HT-29 (cell line): ENCODE measurements at regions not wholly inside any gene's neighbourhood (a gene's known extent, or its start where the extent isn't known, plus 50 kb on each side); places are given as distances from the start of the nearest gene placed in this dataset.
A peak's percentile ranks its signal among the peaks of the same experiment; 100 is the strongest.
"Not testable (repeated sequence)": the region's sequence is repeated elsewhere in the genome, so short reads cannot be mapped to it uniquely, and the experiment has no call there.

Source experiments
- DNase-seq: peaks from one replicate; pipeline ENCODE4 v3.0.0-alpha.2; 2015; ENCODE audit warnings: low spot score

DNA sequence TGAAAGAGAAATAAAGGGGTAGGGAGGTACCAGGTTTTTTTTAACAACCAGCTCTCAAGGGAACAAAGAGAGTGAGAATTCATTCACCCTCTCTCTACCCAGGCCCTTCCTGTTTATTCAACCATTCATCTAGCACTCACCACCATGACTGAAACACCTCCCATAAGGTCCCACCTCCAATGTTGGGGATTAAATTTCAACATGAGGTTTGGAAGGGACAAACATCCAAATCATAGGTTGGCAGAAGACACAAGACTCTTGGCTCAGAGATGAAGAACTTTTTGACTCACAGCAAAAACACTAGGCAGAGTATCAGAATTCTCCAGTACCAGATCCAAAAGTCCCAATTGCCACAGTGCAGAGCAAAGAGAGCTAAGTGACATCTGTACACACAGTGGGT lies 186.3 kb downstream of the EDN1 start:
- DNase-seq: no peak

DNA sequence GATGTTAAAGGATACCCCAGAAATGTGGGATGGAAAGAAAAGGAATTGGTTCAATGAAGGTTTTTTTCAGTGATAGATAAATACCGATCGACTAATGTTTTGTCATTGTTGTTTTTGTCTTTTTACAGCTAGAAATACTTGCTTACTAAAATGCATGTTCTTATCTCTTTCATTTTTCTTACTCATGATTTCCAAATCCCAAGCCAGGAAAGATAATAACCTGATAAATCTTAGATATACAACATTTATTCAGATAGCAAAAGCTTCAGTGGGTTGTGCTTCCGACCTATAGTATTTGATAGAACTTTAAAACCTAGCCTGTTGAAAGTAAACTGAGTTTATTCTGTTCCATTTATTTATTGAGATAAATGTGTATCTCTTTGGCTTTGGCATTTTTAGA lies 187.5 kb downstream of the EDN1 start:
- no peak for DNase-seq

DNA sequence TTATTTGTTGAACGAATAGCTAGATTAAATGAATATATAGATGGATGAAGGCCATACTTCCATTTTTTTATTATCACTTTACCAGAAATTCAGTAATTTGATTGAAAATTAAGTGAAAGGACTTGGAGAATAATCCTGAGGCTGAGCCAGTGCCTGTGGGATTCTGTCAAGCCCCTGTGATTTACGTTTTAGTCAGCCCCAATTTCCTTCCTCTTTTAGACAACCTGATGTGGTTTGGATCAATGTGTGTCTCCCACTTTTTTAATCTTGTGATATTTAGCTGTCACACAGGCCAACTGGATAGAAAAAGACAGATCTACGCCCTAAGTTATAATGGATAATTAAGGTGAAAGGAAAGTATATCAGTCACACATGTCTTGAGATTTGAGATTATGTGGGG lies 188.8 kb downstream of the EDN1 start:
- no peak for DNase-seq

DNA sequence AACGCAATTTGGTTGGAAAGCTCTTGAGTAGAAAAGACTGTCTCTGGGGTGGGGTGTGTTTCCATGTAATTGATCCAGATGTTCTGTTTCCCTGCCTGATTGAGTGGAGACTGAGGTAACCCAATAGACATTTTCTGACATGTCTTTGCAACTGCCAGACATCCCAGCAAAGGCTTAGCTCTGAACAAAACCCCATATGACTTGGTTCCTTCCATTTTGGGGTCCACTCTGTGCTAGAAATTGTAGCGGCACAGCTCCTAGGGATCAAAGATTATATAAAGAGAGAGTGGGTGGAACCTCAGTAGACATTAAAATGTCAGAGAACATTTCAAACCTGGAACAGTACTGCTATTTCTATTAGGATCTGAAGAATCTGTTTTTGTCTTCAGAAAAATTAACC lies 189.3 kb downstream of the EDN1 start:
- no peak for DNase-seq

DNA sequence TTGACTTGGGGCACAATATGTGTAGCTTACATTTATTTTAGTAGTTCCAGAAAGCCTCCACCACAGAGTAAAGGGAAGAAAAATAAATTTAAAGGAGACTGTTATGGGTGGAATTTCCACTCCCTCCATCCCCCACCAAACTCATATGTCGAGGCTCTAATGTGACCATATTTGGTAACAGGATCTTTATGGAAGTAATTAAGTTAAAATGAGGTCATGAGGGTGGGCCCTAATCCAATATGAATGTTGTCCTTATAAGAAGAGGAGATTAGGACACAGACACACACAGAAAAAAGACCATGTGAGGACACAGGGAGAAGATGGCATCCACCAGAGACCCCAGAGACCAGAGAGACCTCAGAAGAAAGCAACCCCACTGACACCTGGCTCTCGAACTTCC lies 189.7 kb downstream of the EDN1 start:
- DNase-seq: no peak

DNA sequence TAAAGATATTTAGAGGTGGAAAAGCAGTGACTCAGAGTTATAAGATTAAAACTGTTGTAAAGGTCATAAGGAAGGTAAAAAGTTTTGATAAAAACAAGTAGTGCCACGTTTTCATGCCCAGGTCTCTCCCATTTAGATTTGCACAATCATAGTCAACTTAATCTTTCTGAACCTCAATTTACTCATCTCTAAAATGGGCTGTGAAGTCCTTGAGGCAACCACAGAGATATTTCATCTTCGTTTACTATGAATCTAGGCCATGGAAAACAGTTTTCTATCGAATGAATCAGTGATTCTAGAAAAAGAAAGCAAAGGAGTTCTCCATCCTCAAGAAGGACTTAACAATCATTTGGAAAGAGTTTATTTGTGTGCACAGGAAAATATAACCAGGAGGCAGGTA lies 190.2 kb downstream of the EDN1 start:
- no peak for DNase-seq

DNA sequence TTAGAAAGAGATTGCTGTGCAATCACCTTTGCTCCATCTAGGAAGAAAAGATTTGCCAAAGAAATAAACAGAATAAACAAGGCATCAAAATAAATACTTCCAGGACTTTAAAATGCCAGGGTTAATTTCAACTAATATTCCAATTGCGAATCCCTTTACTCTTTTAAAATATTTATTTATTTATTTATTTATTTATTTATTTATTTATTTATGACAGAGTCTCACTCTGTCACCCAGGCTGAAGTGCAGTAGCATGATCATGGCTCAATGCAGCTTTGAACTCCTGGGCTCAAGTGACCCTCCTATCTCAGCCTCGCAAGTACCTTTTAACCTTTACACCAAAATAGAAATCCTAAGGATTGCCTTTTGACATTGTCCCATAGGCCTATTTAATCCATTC lies 191.1 kb downstream of the EDN1 start:
- no peak for DNase-seq

DNA sequence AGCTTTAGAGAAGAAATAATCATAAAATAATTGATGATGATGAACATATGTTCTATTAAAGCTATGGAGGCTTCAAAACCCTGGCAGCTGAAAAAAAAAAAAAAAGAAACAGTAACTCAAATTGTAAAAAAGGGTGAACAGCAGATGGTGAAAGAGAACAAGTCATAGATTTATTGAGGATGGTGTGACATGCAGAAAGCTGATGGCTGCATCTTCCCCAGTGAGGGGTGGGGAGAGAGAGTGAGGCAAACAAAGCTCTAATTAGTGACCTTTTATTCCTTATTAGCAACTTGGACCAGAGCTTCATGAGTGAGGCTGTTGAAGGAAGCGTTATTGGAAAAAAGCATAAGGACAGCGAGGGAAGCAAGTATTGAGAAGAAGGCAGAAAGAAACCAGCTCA lies 191.7 kb downstream of the EDN1 start:
- DNase-seq: no peak

DNA sequence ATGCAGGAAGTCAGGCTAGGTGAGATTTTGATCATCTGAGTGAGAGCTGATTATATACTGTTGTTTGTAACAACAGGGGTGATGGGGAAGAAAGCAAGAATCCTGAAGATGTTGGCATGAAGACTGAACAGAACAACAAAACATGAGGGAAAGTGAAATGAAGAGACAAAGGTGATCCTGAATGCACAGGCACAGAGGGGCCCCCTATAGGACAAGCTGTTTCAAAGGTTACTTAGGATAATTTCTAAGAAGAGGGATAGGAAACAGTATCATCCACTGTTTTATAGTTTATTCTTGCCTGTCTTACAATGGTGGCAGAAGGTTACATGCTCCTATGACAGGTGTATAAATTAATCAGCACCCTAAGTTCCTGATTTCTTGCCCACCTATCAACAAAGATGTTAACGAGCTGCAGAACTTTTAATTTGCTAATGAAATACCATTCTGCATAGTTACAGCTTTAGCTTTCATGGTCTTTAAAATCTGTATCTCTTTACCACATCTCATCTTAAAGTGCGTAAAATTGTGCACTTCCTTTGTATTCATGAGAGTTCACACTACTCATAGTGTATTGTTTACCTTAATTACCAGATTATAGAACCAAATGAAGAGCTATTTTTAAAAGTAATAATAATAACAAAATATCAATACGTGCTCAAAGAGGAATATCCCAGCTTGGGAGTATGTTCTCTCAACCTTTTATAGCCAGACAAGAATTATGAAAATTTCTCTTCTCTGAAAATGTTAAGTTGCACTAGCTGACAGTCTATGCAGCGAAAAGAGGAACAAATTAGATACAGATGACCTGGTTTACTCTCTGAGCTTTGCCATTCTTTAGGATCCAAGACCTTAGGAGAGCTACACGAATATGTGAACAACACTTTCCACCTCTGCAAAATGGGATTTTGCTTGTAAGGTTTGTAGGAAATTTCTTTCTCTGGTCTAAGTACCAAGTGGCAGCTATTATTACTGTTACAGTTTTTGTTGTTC lies 192.5 kb downstream of the EDN1 start:
- DNase-seq: peak; percentile 52

DNA sequence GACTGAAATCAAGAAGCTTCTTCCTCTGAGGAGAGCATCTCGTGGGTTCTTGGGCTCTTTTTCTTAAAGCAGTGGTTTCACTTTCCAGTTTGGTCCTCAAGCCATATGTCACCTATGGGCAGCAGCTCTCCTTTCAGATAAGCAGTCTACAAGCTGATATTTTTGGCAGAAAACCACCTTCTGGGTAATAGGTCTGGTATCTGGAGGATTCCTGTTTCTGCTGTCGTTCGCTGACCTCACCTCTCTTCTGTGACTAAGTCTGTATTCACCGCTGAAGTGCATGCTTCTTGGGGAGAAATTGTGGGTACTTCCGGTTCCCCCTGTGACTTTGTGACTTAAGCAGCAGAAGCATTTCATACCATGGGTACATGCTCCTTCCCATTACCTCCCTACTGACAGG lies 193.6 kb downstream of the EDN1 start:
- peak; percentile 57 for DNase-seq

DNA sequence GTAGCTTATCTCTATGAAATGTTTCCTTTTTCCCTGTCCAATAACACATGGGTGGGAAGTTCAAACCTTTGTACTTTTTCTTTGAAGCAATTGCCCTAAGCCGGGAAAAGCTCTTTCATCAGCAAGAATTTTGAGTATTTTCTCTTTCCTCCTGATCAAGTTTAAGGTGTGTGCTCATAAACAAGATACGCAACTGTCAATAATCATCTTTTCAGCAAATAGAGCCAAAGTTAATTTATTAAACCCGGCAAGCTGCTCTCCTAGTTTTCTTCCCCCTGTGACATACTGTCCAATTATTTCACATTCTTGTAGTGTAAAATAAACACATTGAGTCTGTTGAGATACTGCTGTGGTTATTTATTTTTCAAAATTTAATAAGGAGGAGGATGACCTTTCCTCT lies 194.4 kb downstream of the EDN1 start:
- DNase-seq: peak; percentile 28

DNA sequence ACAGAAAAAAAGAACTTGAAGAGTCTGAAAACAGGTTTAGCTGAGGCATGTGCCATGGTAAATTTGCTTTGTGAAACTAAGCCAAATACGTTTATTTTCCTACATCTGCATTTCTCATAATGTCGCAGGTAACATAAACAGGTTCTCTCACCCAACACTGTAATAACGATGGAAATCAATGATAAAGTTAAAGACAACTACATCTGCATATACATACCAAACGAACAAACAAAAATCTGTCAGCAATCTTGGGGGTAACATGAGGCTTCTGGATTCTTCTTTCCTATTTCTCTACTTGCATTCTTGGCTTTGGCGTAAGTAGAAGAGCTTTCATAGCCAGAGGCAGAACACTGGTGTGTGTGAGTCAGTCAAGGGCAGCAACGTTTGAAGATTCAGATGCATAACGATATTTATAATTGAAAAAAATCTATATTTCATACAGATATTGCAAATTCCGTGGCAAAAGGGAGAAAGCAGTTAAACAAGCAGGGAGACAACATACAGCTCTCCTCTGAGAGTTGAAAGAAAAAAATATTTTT lies 195.1 kb downstream of the EDN1 start:
- no peak for DNase-seq

DNA sequence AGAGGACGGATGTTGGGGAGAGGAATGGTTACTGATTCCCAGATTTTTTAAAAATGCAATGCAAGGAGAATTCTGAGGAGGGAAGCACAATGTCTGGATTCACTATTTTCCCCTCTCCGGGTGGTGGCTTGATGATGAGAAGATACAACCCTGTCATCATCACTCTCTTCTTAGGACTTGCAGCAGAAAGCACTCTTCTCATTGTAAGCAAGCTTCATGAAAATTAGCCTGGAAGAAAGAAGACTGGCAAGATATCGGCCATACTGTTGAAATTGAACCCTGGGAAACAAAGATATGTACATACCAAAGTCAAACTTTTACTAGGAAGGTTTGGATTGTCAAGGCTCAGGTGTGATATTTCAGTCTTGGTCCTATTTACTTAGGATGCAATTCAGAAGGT lies 195.7 kb downstream of the EDN1 start:
- DNase-seq: no peak

DNA sequence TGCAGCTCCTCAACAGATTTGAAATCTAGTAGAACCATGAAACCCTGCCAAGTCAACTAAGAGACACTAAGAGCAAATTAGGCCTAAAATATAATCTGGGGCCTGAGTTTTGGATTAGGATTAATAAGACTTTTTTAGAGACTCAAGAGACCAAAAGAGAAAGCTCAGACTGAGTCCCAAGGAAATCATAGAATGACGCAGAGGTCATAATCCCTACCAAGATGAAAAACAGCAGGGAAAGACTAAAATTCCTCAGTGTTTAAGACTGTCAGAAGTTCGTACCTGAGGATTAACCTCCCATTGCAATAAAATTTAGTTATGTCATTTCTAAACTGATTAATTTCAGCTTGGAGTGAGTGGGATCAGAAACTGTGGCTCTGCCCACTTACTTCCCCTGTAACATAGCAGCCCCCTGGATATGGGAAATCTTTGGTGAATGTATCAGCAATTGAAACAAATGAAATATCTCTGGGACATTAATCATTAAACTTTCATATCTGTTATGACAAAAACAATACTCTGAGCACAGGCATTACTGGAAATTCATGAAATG lies 200.3 kb downstream of the EDN1 start:
- DNase-seq: no peak

DNA sequence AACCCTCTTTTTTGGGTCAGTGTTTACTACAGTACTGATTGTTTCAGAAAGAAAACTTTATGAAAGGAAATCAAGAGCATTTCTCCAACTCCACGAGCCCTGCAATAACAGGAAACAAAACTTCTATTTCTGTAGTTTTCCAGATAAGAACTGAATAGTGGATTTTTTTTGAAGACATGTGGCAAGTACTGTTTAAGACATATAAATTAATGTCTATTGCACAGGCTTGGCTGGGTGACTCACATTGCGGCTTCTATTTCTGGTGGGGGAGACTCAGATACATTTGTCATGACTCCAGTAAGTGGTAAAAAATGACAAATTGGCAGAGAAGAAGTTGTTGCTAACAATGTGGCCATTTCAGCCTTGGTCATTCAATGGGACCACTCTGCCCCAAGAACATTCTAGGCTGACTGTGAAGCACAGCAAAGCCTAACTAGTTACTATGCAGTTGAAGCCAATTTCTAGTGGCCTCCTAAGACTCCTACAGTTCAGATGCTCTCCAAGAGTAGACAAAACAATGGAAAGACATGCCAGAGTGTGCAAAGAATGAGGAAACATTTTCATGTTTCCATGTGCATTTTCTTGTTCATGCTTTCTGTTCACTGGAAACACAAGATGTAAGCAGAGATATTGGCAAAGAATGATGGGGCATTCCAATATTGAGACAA lies 200.9 kb downstream of the EDN1 start:
- DNase-seq: no peak

DNA sequence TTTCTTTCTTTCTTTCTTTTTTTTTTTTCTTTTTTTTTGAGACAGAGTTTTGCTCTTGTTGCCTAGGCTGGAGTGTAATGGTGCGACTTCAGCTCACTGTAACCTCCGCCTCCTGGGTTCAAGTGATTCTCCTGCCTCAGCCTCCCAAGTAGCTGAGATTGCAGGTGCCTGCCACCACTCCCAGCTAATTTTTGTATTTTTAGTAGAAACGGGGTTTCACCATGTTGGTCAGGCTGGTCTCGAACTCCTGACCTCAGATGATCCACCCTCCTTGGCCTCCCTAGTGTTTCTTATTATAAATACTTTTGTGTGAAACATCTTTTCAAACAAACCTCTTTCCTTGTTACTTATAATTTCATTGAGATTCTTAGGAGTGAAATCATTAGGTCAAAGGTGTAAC lies 202.8 kb downstream of the EDN1 start:
- not testable (repeated sequence) for DNase-seq

DNA sequence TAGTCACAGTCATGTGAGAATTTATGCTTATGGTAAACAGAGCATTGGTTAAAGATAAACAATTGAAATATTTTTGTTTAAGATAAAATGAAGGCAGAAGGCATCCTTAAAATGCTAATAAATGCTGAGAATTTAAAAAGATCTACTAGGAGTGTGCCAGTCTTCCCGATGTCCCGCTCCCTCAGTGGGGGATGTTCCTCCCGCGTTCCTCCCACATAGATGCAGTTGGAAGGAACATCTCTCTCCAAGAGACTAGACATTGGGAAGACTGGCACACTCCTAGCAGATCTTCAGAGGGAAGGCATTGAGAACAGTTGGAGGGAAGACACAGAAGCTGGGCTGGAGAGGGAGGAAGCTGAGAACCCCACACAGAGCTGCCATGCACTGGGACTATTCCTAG lies 203.3 kb downstream of the EDN1 start:
- DNase-seq: no peak

DNA sequence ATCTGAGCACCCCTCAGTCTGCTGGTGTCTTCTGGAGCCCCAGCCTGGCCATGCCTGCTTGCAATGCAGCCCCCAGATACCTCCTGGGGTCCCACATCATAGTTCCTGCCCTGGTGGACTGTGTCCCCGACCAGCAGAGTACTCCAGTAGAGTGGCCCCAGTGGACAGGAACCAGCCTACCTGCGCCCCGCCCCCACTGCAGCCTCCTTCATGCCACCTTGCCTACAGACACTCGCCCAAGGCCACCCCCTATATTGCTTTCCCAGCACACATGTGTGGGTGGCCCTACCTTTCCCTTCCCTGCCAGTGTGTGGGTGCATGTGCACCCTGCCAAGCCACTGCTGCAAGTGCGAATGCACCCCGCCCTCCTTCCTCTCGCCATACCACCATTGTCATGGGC lies 204.0 kb downstream of the EDN1 start:
- DNase-seq: no peak

DNA sequence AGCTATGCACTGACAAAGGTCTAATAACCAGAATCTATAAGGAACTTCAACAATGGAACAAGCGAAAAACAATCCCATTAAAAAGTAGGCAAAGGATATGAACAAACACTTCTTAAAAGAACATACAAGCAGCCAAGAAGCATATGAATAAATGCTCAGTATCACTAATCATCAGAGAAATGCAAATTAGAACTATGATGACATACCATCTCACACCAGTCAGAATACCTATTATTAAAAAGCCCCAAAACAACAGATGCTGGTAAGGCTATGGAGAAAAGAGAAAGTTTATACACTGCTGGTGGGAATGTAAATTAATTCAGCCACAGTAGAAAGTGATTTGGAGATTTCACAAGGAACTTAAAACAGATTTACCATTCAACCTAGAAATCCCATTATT lies 211.8 kb downstream of the EDN1 start:
- no peak for DNase-seq

DNA sequence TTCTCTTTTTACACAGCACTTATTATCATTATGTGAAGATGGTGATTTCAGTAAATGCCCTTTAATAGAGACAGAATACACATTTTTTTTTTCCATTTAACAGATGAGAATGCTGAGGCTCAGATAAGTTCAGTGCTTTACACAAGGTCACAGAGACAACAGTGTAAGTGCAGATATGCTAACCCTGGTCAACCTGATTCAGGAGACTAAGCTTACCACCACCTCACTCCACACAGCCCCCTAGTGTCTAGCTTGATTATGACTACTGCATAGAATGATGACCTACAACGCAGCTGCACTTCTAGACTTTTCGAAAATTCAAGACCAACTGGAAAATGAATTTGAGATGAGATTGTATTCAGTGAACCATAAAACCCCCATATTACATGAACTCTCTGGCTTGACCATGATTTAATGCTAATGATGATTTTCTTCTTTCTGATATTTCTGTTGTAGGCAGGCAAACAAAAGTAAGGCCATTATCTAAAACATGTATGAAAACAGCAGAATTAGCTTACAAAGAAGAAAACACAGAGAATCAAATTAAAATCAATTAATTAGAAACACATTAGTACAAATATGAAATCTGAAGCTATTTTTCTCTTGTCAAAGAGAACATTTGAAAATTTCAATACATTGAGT lies 212.1 kb upstream of the PHACTR1 start:
- peak; percentile 68 for DNase-seq

DNA sequence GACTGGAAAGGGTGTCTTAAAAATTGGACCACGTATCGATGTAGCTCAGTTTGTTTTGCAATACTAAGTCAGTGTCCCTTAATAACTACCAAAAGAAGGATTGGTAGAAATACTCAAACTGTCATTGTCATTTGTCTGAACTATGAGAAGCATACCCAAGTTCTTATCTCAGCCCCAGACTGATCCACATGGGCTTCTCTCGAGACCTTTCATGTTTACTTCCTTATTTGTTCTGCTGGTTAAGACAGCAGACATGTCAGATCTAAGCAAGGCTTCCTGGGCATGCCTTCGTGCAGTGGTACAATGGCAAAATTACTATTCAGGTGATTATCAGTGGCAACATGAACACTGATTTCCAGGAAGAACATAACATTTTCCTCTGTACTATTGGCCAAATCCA lies 211.1 kb upstream of the PHACTR1 start:
- no peak for DNase-seq

DNA sequence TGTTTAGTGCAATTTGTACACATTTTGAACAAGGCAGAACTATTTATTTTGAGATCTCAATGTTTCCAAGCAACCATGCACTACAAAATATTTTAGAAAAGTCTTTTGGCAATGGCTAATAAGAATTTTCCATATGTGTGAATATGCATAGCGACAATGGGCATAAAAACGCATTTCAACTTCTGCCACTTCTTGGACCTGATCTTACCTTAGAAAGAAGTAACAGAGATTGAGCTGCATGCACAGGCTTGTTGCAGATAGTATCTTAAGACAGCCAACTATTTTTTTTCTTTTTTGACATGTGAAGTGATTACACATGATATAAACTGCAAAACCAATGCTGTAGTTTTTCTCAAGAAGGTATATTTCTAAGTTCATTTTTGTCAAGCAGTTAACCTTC lies 210.4 kb upstream of the PHACTR1 start:
- DNase-seq: no peak
